ENCODE measurements at regions not wholly inside any gene's neighbourhood (a gene's known extent, or its start where the extent isn't known, plus 50 kb on each side); places are given as distances from the start of the nearest gene placed in this dataset.

GRCh38 chr14:98270201-98270600, 1001.8 kb downstream of the BCL11B start:
- H3K27ac Mint-ChIP-seq (ENCODE audit: unreplicated experiment) = no peak overlapping the region
- no peaks in the 10 kb centered on the region for H3K27me3 Mint-ChIP-seq (ENCODE audit: unreplicated experiment)
- TF ChIP-seq CTCF (IDR thresholded peaks at IDR 0.05; ENCODE audit: partially characterized antibody, unreplicated experiment) = no peak
- H3K36me3 Mint-ChIP-seq (ENCODE audit: unreplicated experiment) = no peaks in the 10 kb centered on the region
- H3K4me1 Mint-ChIP-seq (ENCODE audit: low read depth, unreplicated experiment) = no peaks in the 10 kb centered on the region
- no peak for DNase-seq
- peaks cover 1% of the 10 kb centered on the region for H3K9me3 Mint-ChIP-seq (ENCODE audit: unreplicated experiment)
- H3K4me3 Mint-ChIP-seq (ENCODE audit: unreplicated experiment) = no peak overlapping the region

- H3K27ac Mint-ChIP-seq (ENCODE audit: unreplicated experiment) = no peak overlapping the region
- H3K4me1 Mint-ChIP-seq (ENCODE audit: low read depth, unreplicated experiment) = no peaks in the 10 kb centered on the region
- no peak for TF ChIP-seq CTCF (IDR thresholded peaks at IDR 0.05; ENCODE audit: partially characterized antibody, unreplicated experiment)
- DNase-seq = no peak
- H3K27me3 Mint-ChIP-seq (ENCODE audit: unreplicated experiment) = no peaks in the 10 kb centered on the region
- H3K9me3 Mint-ChIP-seq (ENCODE audit: unreplicated experiment) = no peaks in the 10 kb centered on the region
- H3K36me3 Mint-ChIP-seq (ENCODE audit: unreplicated experiment) = no peaks in the 10 kb centered on the region
- no peak overlapping the region for H3K4me3 Mint-ChIP-seq (ENCODE audit: unreplicated experiment)
These were observed 997.4 kb downstream of the BCL11B start for GRCh38 chr14:98274596-98274995.

- Mint-ChIP-seq H3K4me3 (ENCODE audit: unreplicated experiment) (no peak overlapping the region), H3K4me1 (ENCODE audit: low read depth, unreplicated experiment) (peaks cover 3% of the 10 kb centered on the region), H3K27ac (ENCODE audit: unreplicated experiment) (no peak overlapping the region), H3K27me3 (ENCODE audit: unreplicated experiment) (no peaks in the 10 kb centered on the region), H3K9me3 (ENCODE audit: unreplicated experiment) (no peaks in the 10 kb centered on the region), H3K36me3 (ENCODE audit: unreplicated experiment) (no peaks in the 10 kb centered on the region)
- no peak for DNase-seq
- TF ChIP-seq CTCF (IDR thresholded peaks at IDR 0.05; ENCODE audit: partially characterized antibody, unreplicated experiment) = no peak
These were observed 993.2 kb downstream of the BCL11B start for GRCh38 chr14:98278800-98279199.

GRCh38 chr14:98280436-98280835, 991.6 kb downstream of the BCL11B start:
- no peak for TF ChIP-seq CTCF (IDR thresholded peaks at IDR 0.05; ENCODE audit: partially characterized antibody, unreplicated experiment)
- Mint-ChIP-seq H3K4me3 (ENCODE audit: unreplicated experiment) (no peak overlapping the region), H3K9me3 (ENCODE audit: unreplicated experiment) (no peaks in the 10 kb centered on the region), H3K27ac (ENCODE audit: unreplicated experiment) (no peak overlapping the region), H3K27me3 (ENCODE audit: unreplicated experiment) (no peaks in the 10 kb centered on the region), H3K36me3 (ENCODE audit: unreplicated experiment) (no peaks in the 10 kb centered on the region), H3K4me1 (ENCODE audit: low read depth, unreplicated experiment) (peaks cover 3% of the 10 kb centered on the region)
- DNase-seq = no peak

GRCh38 chr14:98288825-98289224, 983.2 kb downstream of the BCL11B start:
- Mint-ChIP-seq H3K27ac (ENCODE audit: unreplicated experiment) (no peak overlapping the region), H3K36me3 (ENCODE audit: unreplicated experiment) (no peaks in the 10 kb centered on the region), H3K4me3 (ENCODE audit: unreplicated experiment) (no peak overlapping the region), H3K9me3 (ENCODE audit: unreplicated experiment) (no peaks in the 10 kb centered on the region), H3K27me3 (ENCODE audit: unreplicated experiment) (no peaks in the 10 kb centered on the region), H3K4me1 (ENCODE audit: low read depth, unreplicated experiment) (no peaks in the 10 kb centered on the region)
- TF ChIP-seq CTCF (IDR thresholded peaks at IDR 0.05; ENCODE audit: partially characterized antibody, unreplicated experiment) = no peak
- DNase-seq = no peak
